SU-DHL-6 (cell line): ENCODE measurements at regions not wholly inside any gene's neighbourhood (a gene's known extent, or its start where the extent isn't known, plus 50 kb on each side); places are given as distances from the start of the nearest gene placed in this dataset.

Source experiments
- CTCF ChIP-seq: fragments of 200-600 bp; sonication (generic); IDR thresholded peaks from one replicate; pipeline ENCODE4 v1.5.1; 2017; ENCODE audit warnings: antibody characterized with exemption, mild to moderate bottlenecking, low read length, moderate library complexity; ENCODE audit not compliant: insufficient read depth, poor library complexity, severe bottlenecking
- EZH2phosphoT487 ChIP-seq: fragments of 200-600 bp; sonication (generic), shearing (Covaris generic); conservative IDR thresholded peaks from 2 replicates; pipeline ENCODE4 v1.6.1; 2018; ENCODE audit warnings: mild to moderate bottlenecking, antibody characterized with exemption, low read length, moderate library complexity, mixed read lengths

DNA sequence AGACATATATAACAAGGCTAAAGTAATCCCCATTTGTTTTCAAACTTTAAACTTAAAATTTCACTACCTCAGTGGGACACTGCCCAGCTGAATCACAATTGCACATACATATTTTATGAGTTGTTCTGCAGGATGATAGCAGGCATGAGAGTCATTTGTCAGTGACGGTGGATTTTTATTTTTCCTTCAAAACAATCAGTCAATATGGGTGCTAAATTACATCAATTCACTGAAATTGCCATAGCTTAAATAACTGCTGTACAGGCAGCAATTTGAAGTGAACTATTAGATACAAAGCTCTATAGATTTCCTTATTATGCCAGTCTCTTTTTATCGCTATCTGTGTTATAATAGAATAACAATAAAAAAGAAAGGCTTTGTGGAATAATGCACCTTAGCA, 784.6 kb upstream of the ANO3 start:
- no peak for TF ChIP-seq CTCF
- TF ChIP-seq EZH2phosphoT487: no peak
